BJ (cell line): ENCODE measurements at regions not wholly inside any gene's neighbourhood (a gene's known extent, or its start where the extent isn't known, plus 50 kb on each side); places are given as distances from the start of the nearest gene placed in this dataset.
"Not testable (repeated sequence)": the region's sequence is repeated elsewhere in the genome, so short reads cannot be mapped to it uniquely, and the experiment has no call there.

Experiments
- CTCF ChIA-PET: fragments of 350-600 bp; formaldehyde crosslinking; extraction: SDS; loops from one replicate; lab custom pipeline; 2021; ENCODE audit warnings: antibody characterized with exemption, inconsistent platforms; lab: Yijun Ruan, JAX
- POLR2A ChIA-PET: fragments of 300-600 bp; sonication (Branson Sonifier 250); formaldehyde crosslinking; extraction: SDS; loops from one replicate; lab custom pipeline; 2021; ENCODE audit warnings: antibody characterized with exemption; lab: Charles Lee
- DNase-seq: peaks from one replicate; pipeline ENCODE4 v3.0.0-alpha.2; 2011; ENCODE audit warnings: low read depth
- H3K27me3 ChIP-seq: 2 replicates; pipeline ENCODE4 v1.6.0; 2011; ENCODE audit warnings: low read length; ENCODE audit not compliant: control insufficient read depth, insufficient read depth
- H3K36me3 ChIP-seq: 2 replicates; pipeline ENCODE4 v1.5.1; 2011; ENCODE audit warnings: low read length; ENCODE audit not compliant: control insufficient read depth, insufficient read depth
- H3K4me3 ChIP-seq: 2 replicates; pipeline ENCODE4 v1.5.1; 2011; ENCODE audit warnings: low read depth, mild to moderate bottlenecking, control low read depth, low read length
- CTCF ChIP-seq: IDR thresholded peaks from 2 replicates; pipeline ENCODE4 v1.5.1; 2011; ENCODE audit warnings: low read depth, mild to moderate bottlenecking, control low read depth, inconsistent platforms, low read length, moderate library complexity; ENCODE audit not compliant: insufficient read depth

GRCh38 chr18:10170375-10170774 lies 256.6 kb downstream of the VAPA start:
- ChIA-PET CTCF (interaction anchor here (1.1 to 3.6 kb wide), 2 partner anchors 10 to 42 kb away, joined by 4 to 15 read pairs; no protein-coding TSS in a partner anchor), POLR2A (no interaction called here)
- TF ChIP-seq CTCF, result no peak

GRCh38 chr18:10175333-10175732 lies 261.5 kb downstream of the VAPA start:
- CTCF ChIA-PET, DNase-seq, H3K27me3 ChIP-seq, H3K4me3 ChIP-seq, H3K36me3 ChIP-seq, POLR2A ChIA-PET: not testable (repeated sequence)

More at GRCh38 chr18:10170375-10170774, 256.6 kb downstream of the VAPA start:
- no peaks in the 10 kb centered on the region for H3K36me3 ChIP-seq
- no peak for DNase-seq
- no peaks in the 10 kb centered on the region for H3K27me3 ChIP-seq
- no peak overlapping the region for H3K4me3 ChIP-seq

GRCh38 chr18:10179326-10179725 lies 265.5 kb downstream of the VAPA start:
- H3K27me3 ChIP-seq, H3K4me3 ChIP-seq, H3K36me3 ChIP-seq, POLR2A ChIA-PET, CTCF ChIA-PET, DNase-seq: not testable (repeated sequence)

GRCh38 chr18:10182009-10182624 lies 268.3 kb downstream of the VAPA start:
- DNase-seq, result no peak
- no peak overlapping the region for H3K4me3 ChIP-seq
- ChIA-PET CTCF (interaction anchor here (1.5 kb wide), 2 partner anchors 8 to 9 kb away, joined by 3 read pairs; no protein-coding TSS in a partner anchor), POLR2A (no interaction called here)
- H3K36me3 ChIP-seq, result no peaks in the 10 kb centered on the region
- no peaks in the 10 kb centered on the region for H3K27me3 ChIP-seq
- TF ChIP-seq CTCF, result no peak

- H3K4me3 ChIP-seq, result no peak overlapping the region
- H3K27me3 ChIP-seq, result no peaks in the 10 kb centered on the region
- ChIA-PET POLR2A (no interaction called here), CTCF (interaction anchor here (1.0 kb wide), 1 partner anchor 335 kb away, joined by 3 read pairs; no protein-coding TSS in a partner anchor)
- DNase-seq, result no peak
- TF ChIP-seq CTCF, result no peak
- H3K36me3 ChIP-seq, result no peaks in the 10 kb centered on the region
Measured at GRCh38 chr18:10184776-10185175, 269.7 kb upstream of the APCDD1 start.

- no peak for TF ChIP-seq CTCF
- no peaks in the 10 kb centered on the region for H3K36me3 ChIP-seq
- H3K27me3 ChIP-seq, result no peaks in the 10 kb centered on the region
- no peak for DNase-seq
- ChIA-PET CTCF (interaction anchor here (1.0 kb wide), 1 partner anchor 8 kb away, joined by 3 read pairs; no protein-coding TSS in a partner anchor), POLR2A (no interaction called here)
- no peak overlapping the region for H3K4me3 ChIP-seq
Measured at GRCh38 chr18:10188971-10189810, 265.2 kb upstream of the APCDD1 start.
